H1 (cell line): ENCODE measurements at regions not wholly inside any gene's neighbourhood (a gene's known extent, or its start where the extent isn't known, plus 50 kb on each side); places are given as distances from the start of the nearest gene placed in this dataset.

Experiments used
- CTCF ChIA-PET: fragments of 300-600 bp; sonication (Branson Sonifier 250); formaldehyde crosslinking; loops from one replicate; lab custom pipeline; 2021; ENCODE audit not compliant: partially characterized antibody; lab: Charles Lee
- POLR2A ChIA-PET: fragments of 300-600 bp; sonication (Branson Sonifier 250); formaldehyde crosslinking; loops from one replicate; lab custom pipeline; 2021; ENCODE audit warnings: inconsistent platforms; ENCODE audit not compliant: partially characterized antibody; lab: Charles Lee
- DNase-seq, 2 experiments: peaks; one replicate each; pipeline versions ENCODE4 v3.0.0 to v3.0.0-alpha.2; 2010 to 2022; ENCODE audit warnings: low spot score in 2 of 2, low read depth in 1 of 2, mixed read lengths in 1 of 2
- FAIRE-seq: peaks from 2 replicates; lab custom pipeline; 2011; peaks lifted over from hg19 to GRCh38; lab: Jason Lieb, UNC
- H2AFZ ChIP-seq: 2 replicates; pipeline ENCODE4 v1.8.1; 2012; ENCODE audit warnings: low read length, inconsistent platforms
- H2AK5ac ChIP-seq: 2 replicates; pipeline ENCODE4 v1.6.1; 2013; ENCODE audit warnings: low read depth, low read length
- H2BK120ac ChIP-seq: replicated peaks from 2 replicates; pipeline ENCODE3; 2013; ENCODE audit warnings: low read depth, low read length, inconsistent platforms
- H2BK12ac ChIP-seq: 2 replicates; pipeline ENCODE4 v1.6.1; 2013; ENCODE audit warnings: low read depth, low read length
- H2BK15ac ChIP-seq: 2 replicates; pipeline ENCODE4 v1.6.1; 2013; ENCODE audit warnings: low read length
- H2BK20ac ChIP-seq: 2 replicates; pipeline ENCODE4 v1.6.1; 2013; ENCODE audit warnings: low read length
- H2BK5ac ChIP-seq: 2 replicates; pipeline ENCODE4 v1.6.1; 2013; ENCODE audit warnings: low read depth, low read length
- H3K14ac ChIP-seq: 2 replicates; pipeline ENCODE4 v1.6.1; 2013; ENCODE audit warnings: inconsistent platforms; ENCODE audit not compliant: insufficient read length
- H3K18ac ChIP-seq: 2 replicates; pipeline ENCODE4 v1.6.1; 2013; ENCODE audit warnings: low read length; ENCODE audit errors: extremely low read depth
- H3K23ac ChIP-seq: 2 replicates; pipeline ENCODE4 v1.6.1; 2013; ENCODE audit warnings: inconsistent platforms; ENCODE audit not compliant: insufficient read length
- H3K23me2 ChIP-seq: 2 replicates; pipeline ENCODE4 v1.6.1; 2013; ENCODE audit warnings: low read depth, low read length
- H3K27ac ChIP-seq: 2 replicates; pipeline ENCODE4 v1.6.1; 2011; ENCODE audit warnings: low read depth, low read length, inconsistent platforms
- H3K27me3 ChIP-seq, 4 experiments: replicated peaks in 1 of 4; 1 replicate in 1 of 4; 2 replicates in 3 of 4; pipeline versions ENCODE4 v1.6.1 to v1.8.1; 2011 to 2013; ENCODE audit warnings: low read length in 3 of 4, mild to moderate bottlenecking in 3 of 4, inconsistent platforms in 2 of 4, mixed read lengths in 2 of 4, moderate library complexity in 1 of 4; ENCODE audit not compliant: control insufficient read depth in 3 of 4, insufficient read depth in 3 of 4; ENCODE audit errors: extremely low read depth in 1 of 4
- H3K36me3 ChIP-seq, 4 experiments: 2 replicates each; pipeline versions ENCODE4 v1.6.1 to v1.8.1; 2011 to 2013; ENCODE audit warnings: mild to moderate bottlenecking in 4 of 4, low read length in 3 of 4, moderate library complexity in 2 of 4, control low read depth in 1 of 4, inconsistent platforms in 1 of 4; ENCODE audit not compliant: insufficient read depth in 4 of 4, control insufficient read depth in 2 of 4
- H3K4ac ChIP-seq: replicated peaks from 2 replicates; pipeline ENCODE3; 2013; ENCODE audit warnings: low read length, low read depth, mixed read lengths, inconsistent platforms; ENCODE audit not compliant: insufficient read length
- H3K4me1 ChIP-seq, 4 experiments: replicated peaks in 1 of 4; 1 replicate in 1 of 4; 2 replicates in 3 of 4; pipeline versions ENCODE4 v1.6.1 to v1.8.1; 2011 to 2013; ENCODE audit warnings: low read length in 3 of 4, inconsistent platforms in 2 of 4, mixed read lengths in 1 of 4; ENCODE audit not compliant: insufficient read depth in 4 of 4, control insufficient read depth in 3 of 4
- H3K4me2 ChIP-seq, 2 experiments: 2 replicates each; pipeline versions ENCODE4 v1.6.1 to v1.8.1; 2011 to 2013; ENCODE audit warnings: low read depth in 2 of 2, low read length in 2 of 2, control low read depth in 1 of 2, inconsistent platforms in 1 of 2, mild to moderate bottlenecking in 1 of 2; ENCODE audit not compliant: insufficient read depth in 1 of 2
- H3K4me3 ChIP-seq, 4 experiments: fragments of 200-600, 300-600 bp in 1 of 4; sonication (generic), shearing (Covaris generic), sonication (Bioruptor Twin) in 1 of 4; 2 replicates each; pipeline versions ENCODE4 v1.5.1 to v1.8.1; 2011 to 2016; ENCODE audit warnings: low read length in 4 of 4, low read depth in 3 of 4, control low read depth in 2 of 4, inconsistent platforms in 2 of 4, mild to moderate bottlenecking in 2 of 4, mixed read lengths in 1 of 4, moderate library complexity in 1 of 4; ENCODE audit not compliant: insufficient read depth in 2 of 4; ENCODE audit errors: extremely low read depth in 1 of 4
- H3K56ac ChIP-seq: replicated peaks from 2 replicates; pipeline ENCODE3; 2013; ENCODE audit warnings: low read depth, mild to moderate bottlenecking, mixed read lengths, low read length, inconsistent platforms; ENCODE audit not compliant: insufficient read length
- H3K79me1 ChIP-seq: 2 replicates; pipeline ENCODE4 v1.6.1; 2013; ENCODE audit warnings: low read depth, low read length, control low read depth
- H3K79me2 ChIP-seq, 2 experiments: 2 replicates each; pipeline versions ENCODE4 v1.6.1 to v1.8.1; 2012 to 2013; ENCODE audit warnings: low read length in 2 of 2, mild to moderate bottlenecking in 2 of 2, inconsistent platforms in 1 of 2; ENCODE audit not compliant: insufficient read depth in 2 of 2, control insufficient read depth in 1 of 2
- H3K9ac ChIP-seq, 4 experiments: replicated peaks in 1 of 4; 1 replicate in 1 of 4; 2 replicates in 3 of 4; pipeline versions ENCODE4 v1.6.1 to v1.8.1; 2011 to 2013; ENCODE audit warnings: low read depth in 3 of 4, low read length in 3 of 4, control low read depth in 2 of 4, mild to moderate bottlenecking in 2 of 4, moderate library complexity in 2 of 4, inconsistent platforms in 1 of 4; ENCODE audit errors: extremely low read depth in 1 of 4
- H3K9me3 ChIP-seq, 2 experiments: 2 replicates each; pipeline versions ENCODE4 v1.6.1 to v1.8.1; 2012 to 2013; ENCODE audit warnings: mild to moderate bottlenecking in 2 of 2, moderate library complexity in 2 of 2, control low read depth in 1 of 2, inconsistent platforms in 1 of 2, low read depth in 1 of 2, low read length in 1 of 2, mixed read lengths in 1 of 2; ENCODE audit not compliant: insufficient read depth in 2 of 2
- H4K20me1 ChIP-seq, 2 experiments: replicated peaks in 1 of 2; 2 replicates each; pipeline versions ENCODE3 to v1.8.1; 2011 to 2013; ENCODE audit warnings: inconsistent platforms in 2 of 2, low read length in 2 of 2, mild to moderate bottlenecking in 1 of 2; ENCODE audit not compliant: insufficient read depth in 2 of 2, control insufficient read depth in 1 of 2
- H4K5ac ChIP-seq: 2 replicates; pipeline ENCODE4 v1.6.1; 2013; ENCODE audit warnings: low read length, low read depth, mixed read lengths, inconsistent platforms; ENCODE audit not compliant: insufficient read length
- H4K8ac ChIP-seq: 2 replicates; pipeline ENCODE4 v1.8.0; 2013; ENCODE audit warnings: mild to moderate bottlenecking, moderate library complexity, low read length, inconsistent platforms; ENCODE audit not compliant: insufficient read depth; ENCODE audit errors: extremely low read depth
- H4K91ac ChIP-seq: replicated peaks from 2 replicates; pipeline ENCODE3; 2013; ENCODE audit warnings: low read length, mixed read lengths, inconsistent platforms; ENCODE audit not compliant: insufficient read length
- CHD2 ChIP-seq: IDR thresholded peaks from 2 replicates; pipeline ENCODE4 v1.6.1; 2012; ENCODE audit warnings: low read length, improper control_type of control experiment
- GABPA ChIP-seq: IDR thresholded peaks from 2 replicates; pipeline ENCODE4 v1.6.1; 2011; ENCODE audit warnings: mild to moderate bottlenecking, low read length, moderate library complexity, borderline replicate concordance; ENCODE audit not compliant: insufficient read depth
- MAFK ChIP-seq: IDR thresholded peaks from 2 replicates; pipeline ENCODE4 v1.6.1; 2012; ENCODE audit warnings: low read depth, mild to moderate bottlenecking, improper control_type of control experiment, low read length
- RNF2 ChIP-seq: fragments of 200-900, 300-1000 bp; sonication (generic); IDR thresholded peaks from 2 replicates; pipeline ENCODE4 v1.7.1; 2016; ENCODE audit warnings: borderline replicate concordance, low read depth, mild to moderate bottlenecking, antibody characterized with exemption, low read length; ENCODE audit not compliant: poor library complexity, severe bottlenecking; ENCODE audit errors: missing control alignments
- SIN3A ChIP-seq, 2 experiments: IDR thresholded peaks in 1 of 2; conservative IDR thresholded peaks in 1 of 2; 2 replicates each; pipeline ENCODE4 v1.6.1; 2011 to 2012; ENCODE audit warnings: low read length in 2 of 2, improper control_type of control experiment in 1 of 2, low read depth in 1 of 2, mild to moderate bottlenecking in 1 of 2
- SIRT6 ChIP-seq: IDR thresholded peaks from one replicate; pipeline ENCODE4 v1.7.1; 2012; ENCODE audit warnings: low read length, inconsistent platforms
- SIX5 ChIP-seq: IDR thresholded peaks from 2 replicates; pipeline ENCODE4 v1.6.1; 2011; ENCODE audit warnings: mild to moderate bottlenecking, low read depth, low read length
- SUZ12 ChIP-seq: fragments of 200-600 bp; sonication (generic); IDR thresholded peaks from 2 replicates; pipeline ENCODE4 v1.6.1; 2012; ENCODE audit warnings: mild to moderate bottlenecking, inconsistent platforms, low read length, moderate library complexity, mixed read lengths
- TAF1 ChIP-seq: IDR thresholded peaks from 2 replicates; pipeline ENCODE4 v1.6.1; 2011; ENCODE audit warnings: mild to moderate bottlenecking, low read depth, low read length
- TAF7 ChIP-seq: optimal IDR thresholded peaks from 2 replicates; pipeline ENCODE3; 2011; ENCODE audit warnings: low read depth, mild to moderate bottlenecking, inconsistent platforms, low read length, moderate library complexity, borderline replicate concordance
- TCF12 ChIP-seq: IDR thresholded peaks from 2 replicates; pipeline ENCODE4 v1.6.1; 2011; ENCODE audit warnings: low read depth, mild to moderate bottlenecking, low read length
- YY1 ChIP-seq: IDR thresholded peaks from 2 replicates; pipeline ENCODE4 v1.6.1; 2011; ENCODE audit warnings: low read depth, mild to moderate bottlenecking, low read length
- WGBS, 2 experiments: shearing (Covaris generic) in 1 of 2; methylation state at CpG; one replicate each; pipeline versions ENCODE4 v1.1.6 to v1.1.7; 2013 to 2015; ENCODE audit warnings: low lambda C conversion rate in 2 of 2, mixed read lengths in 2 of 2, inconsistent platforms in 1 of 2, low coverage in 1 of 2, missing lambda C conversion rate in 1 of 2; ENCODE audit not compliant: insufficient replicate concordance in 2 of 2, insufficient coverage in 1 of 2, insufficient read length in 1 of 2; ENCODE audit errors: extremely low coverage in 1 of 2, missing lambda C conversion rate in 1 of 2; 5-methylcytosine and 5-hydroxymethylcytosine counted together
- TF ChIP-seq, protein P1 (sequence below): IDR thresholded peaks from 2 replicates; pipeline ENCODE4 v1.6.1; 2012; ENCODE audit warnings: low read length, inconsistent platforms

- Histone ChIP-seq H3K79me1 (no peaks in the 10 kb centered on the region), H4K20me1 (no peaks in the 10 kb centered on the region), H3K4me3 (no peak overlapping the region), H3K23me2 (no peaks in the 10 kb centered on the region; the same call in 1 of the 2 replicates), H4K5ac (no peak overlapping the region), H2AFZ (no peak overlapping the region), H3K9me3 (no peaks in the 10 kb centered on the region), H3K18ac (no peak overlapping the region), H3K9ac (no peak overlapping the region), H2BK120ac (no peak overlapping the region), H2BK5ac (no peak overlapping the region), H4K8ac (no peak overlapping the region), H3K27me3 (no peaks in the 10 kb centered on the region), H2BK15ac (no peak overlapping the region), H2AK5ac (no peak overlapping the region), H3K4ac (no peak overlapping the region), H3K4me1 (peaks cover 0 to 6% (median 0%) of the 10 kb centered on the region in 4 experiments; a peak in 1 of 7 replicates), H3K56ac (no peak overlapping the region), H3K36me3 (no peaks in the 10 kb centered on the region), H2BK20ac (no peak overlapping the region), H3K23ac (no peak overlapping the region), H4K91ac (no peak overlapping the region), H3K4me2 (no peak overlapping the region), H3K14ac (no peak overlapping the region), H3K79me2 (no peaks in the 10 kb centered on the region), H2BK12ac (no peak overlapping the region), H3K27ac (no peak overlapping the region)
- POLR2A ChIA-PET: no interaction called here
- no peak for TF ChIP-seq TAF7
- TF ChIP-seq, protein P1, sequence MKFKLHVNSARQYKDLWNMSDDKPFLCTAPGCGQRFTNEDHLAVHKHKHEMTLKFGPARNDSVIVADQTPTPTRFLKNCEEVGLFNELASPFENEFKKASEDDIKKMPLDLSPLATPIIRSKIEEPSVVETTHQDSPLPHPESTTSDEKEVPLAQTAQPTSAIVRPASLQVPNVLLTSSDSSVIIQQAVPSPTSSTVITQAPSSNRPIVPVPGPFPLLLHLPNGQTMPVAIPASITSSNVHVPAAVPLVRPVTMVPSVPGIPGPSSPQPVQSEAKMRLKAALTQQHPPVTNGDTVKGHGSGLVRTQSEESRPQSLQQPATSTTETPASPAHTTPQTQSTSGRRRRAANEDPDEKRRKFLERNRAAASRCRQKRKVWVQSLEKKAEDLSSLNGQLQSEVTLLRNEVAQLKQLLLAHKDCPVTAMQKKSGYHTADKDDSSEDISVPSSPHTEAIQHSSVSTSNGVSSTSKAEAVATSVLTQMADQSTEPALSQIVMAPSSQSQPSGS: no peak
- TF ChIP-seq GABPA: no peak
- TF ChIP-seq RNF2: no peak
- TF ChIP-seq CHD2: no peak
- no peak for TF ChIP-seq TAF1
- TF ChIP-seq TCF12: no peak
- no peak for TF ChIP-seq SIN3A (conservative IDR thresholded peaks at IDR 0.05 in 1 of 2, IDR thresholded peaks at IDR 0.05 in 1 of 2; ENCODE audit: low read depth in 1 of 2, low read length in 2 of 2)
- no peak for TF ChIP-seq SIRT6
- TF ChIP-seq MAFK: no peak
- no peak for TF ChIP-seq SUZ12
- no peak for TF ChIP-seq YY1
- no peak for TF ChIP-seq SIX5
- 97% methylated on average over 5 of the region's 5 CpGs; no CpG with 5 or more reads in 1 of the 2 experiments for WGBS, 2 experiments
- DNase-seq (no peak), FAIRE-seq (no peak)
- CTCF ChIA-PET: interaction anchor here (0.9 to 1.6 kb wide), 4 partner anchors 13 to 26 kb away, joined by 3 to 6 read pairs (median 4); no protein-coding TSS in a partner anchor
Measured at GRCh38 chr1:209222826-209223225, 360.7 kb upstream of the CAMK1G start.
